ENCODE measurements at regions not wholly inside any gene's neighbourhood (a gene's known extent, or its start where the extent isn't known, plus 50 kb on each side); places are given as distances from the start of the nearest gene placed in this dataset.
"Not testable (repeated sequence)": the region's sequence is repeated elsewhere in the genome, so short reads cannot be mapped to it uniquely, and the experiment has no call there.

- H3K27ac Mint-ChIP-seq; H3K4me1 Mint-ChIP-seq (ENCODE audit: low read depth); H3K9me3 Mint-ChIP-seq; intact Hi-C loops (cut with micrococcal nuclease); H3K27me3 Mint-ChIP-seq (ENCODE audit: low read depth); H3K4me3 Mint-ChIP-seq; H3K36me3 Mint-ChIP-seq (ENCODE audit: low read depth); DNase-seq: not testable (repeated sequence)
- CTCF ChIA-PET, result interaction anchor here (1.1 kb wide), 1 partner anchor 43 kb away, joined by 3 read pairs; no protein-coding TSS in a partner anchor
Measured at GRCh38 chr3:177463341-177463740, 266.1 kb upstream of the TBL1XR1 start.

- H3K9me3 Mint-ChIP-seq, result no peaks in the 10 kb centered on the region
- CTCF ChIA-PET, result no interaction called here
- H3K27me3 Mint-ChIP-seq (ENCODE audit: low read depth), result no peaks in the 10 kb centered on the region
- no peaks in the 10 kb centered on the region for H3K4me1 Mint-ChIP-seq (ENCODE audit: low read depth)
- DNase-seq, result no peak
- intact Hi-C loops (cut with micrococcal nuclease), result no loop called here
- H3K27ac Mint-ChIP-seq, result no peak overlapping the region
- no peak overlapping the region for H3K4me3 Mint-ChIP-seq
- no peaks in the 10 kb centered on the region for H3K36me3 Mint-ChIP-seq (ENCODE audit: low read depth)
Measured at GRCh38 chr3:177463863-177464262, 266.6 kb upstream of the TBL1XR1 start.

GRCh38 chr3:177464392-177465256 lies 267.3 kb upstream of the TBL1XR1 start:
- intact Hi-C loops (cut with micrococcal nuclease), result no loop called here
- CTCF ChIA-PET, result no interaction called here
- H3K36me3 Mint-ChIP-seq (ENCODE audit: low read depth), result no peaks in the 10 kb centered on the region
- H3K4me1 Mint-ChIP-seq (ENCODE audit: low read depth), result no peaks in the 10 kb centered on the region
- no peaks in the 10 kb centered on the region for H3K27me3 Mint-ChIP-seq (ENCODE audit: low read depth)
- no peak for DNase-seq
- no peaks in the 10 kb centered on the region for H3K9me3 Mint-ChIP-seq
- no peak overlapping the region for H3K27ac Mint-ChIP-seq
- no peak overlapping the region for H3K4me3 Mint-ChIP-seq

- Mint-ChIP-seq H3K4me1 (ENCODE audit: low read depth) (no peaks in the 10 kb centered on the region), H3K9me3 (no peaks in the 10 kb centered on the region), H3K4me3 (no peak overlapping the region), H3K36me3 (ENCODE audit: low read depth) (no peaks in the 10 kb centered on the region), H3K27ac (no peak overlapping the region), H3K27me3 (ENCODE audit: low read depth) (no peaks in the 10 kb centered on the region)
- CTCF ChIA-PET, result no interaction called here
- intact Hi-C loops (cut with micrococcal nuclease), result no loop called here
- DNase-seq, result no peak
Measured at GRCh38 chr3:177465257-177465642, 268.0 kb upstream of the TBL1XR1 start.

- DNase-seq, result no peak
- Mint-ChIP-seq H3K4me1 (ENCODE audit: low read depth) (no peaks in the 10 kb centered on the region), H3K36me3 (ENCODE audit: low read depth) (no peaks in the 10 kb centered on the region), H3K27me3 (ENCODE audit: low read depth) (no peaks in the 10 kb centered on the region), H3K9me3 (no peaks in the 10 kb centered on the region), H3K4me3 (no peak overlapping the region), H3K27ac (no peak overlapping the region)
- CTCF ChIA-PET, result no interaction called here
- intact Hi-C loops (cut with micrococcal nuclease), result no loop called here
Measured at GRCh38 chr3:177466074-177466473, 268.8 kb upstream of the TBL1XR1 start.

GRCh38 chr3:177466622-177467021 lies 269.3 kb upstream of the TBL1XR1 start:
- H3K9me3 Mint-ChIP-seq; H3K36me3 Mint-ChIP-seq (ENCODE audit: low read depth); CTCF ChIA-PET; H3K4me1 Mint-ChIP-seq (ENCODE audit: low read depth); H3K27ac Mint-ChIP-seq; H3K4me3 Mint-ChIP-seq; H3K27me3 Mint-ChIP-seq (ENCODE audit: low read depth); intact Hi-C loops (cut with micrococcal nuclease); DNase-seq: not testable (repeated sequence)

- Mint-ChIP-seq H3K36me3 (ENCODE audit: low read depth) (no peaks in the 10 kb centered on the region), H3K9me3 (no peaks in the 10 kb centered on the region), H3K4me1 (ENCODE audit: low read depth) (no peaks in the 10 kb centered on the region), H3K27ac (no peak overlapping the region), H3K4me3 (no peak overlapping the region), H3K27me3 (ENCODE audit: low read depth) (no peaks in the 10 kb centered on the region)
- intact Hi-C loops (cut with micrococcal nuclease), result no loop called here
- CTCF ChIA-PET, result no interaction called here
- no peak for DNase-seq
Measured at GRCh38 chr3:177467247-177467985, 270.1 kb upstream of the TBL1XR1 start.

GRCh38 chr3:177468331-177468730 lies 271.0 kb upstream of the TBL1XR1 start:
- no peaks in the 10 kb centered on the region for H3K9me3 Mint-ChIP-seq
- no peak overlapping the region for H3K4me3 Mint-ChIP-seq

GRCh38 chr3:177468816-177469215 lies 271.5 kb upstream of the TBL1XR1 start:
- Mint-ChIP-seq H3K36me3 (ENCODE audit: low read depth) (no peaks in the 10 kb centered on the region), H3K27ac (no peak overlapping the region), H3K4me3 (no peak overlapping the region), H3K9me3 (no peaks in the 10 kb centered on the region), H3K27me3 (ENCODE audit: low read depth) (no peaks in the 10 kb centered on the region), H3K4me1 (ENCODE audit: low read depth) (no peaks in the 10 kb centered on the region)
- intact Hi-C loops (cut with micrococcal nuclease), result no loop called here
- CTCF ChIA-PET, result no interaction called here
- DNase-seq, result no peak

More at GRCh38 chr3:177468331-177468730, 271.0 kb upstream of the TBL1XR1 start:
- Mint-ChIP-seq H3K27me3 (ENCODE audit: low read depth) (no peaks in the 10 kb centered on the region), H3K36me3 (ENCODE audit: low read depth) (no peaks in the 10 kb centered on the region), H3K27ac (no peak overlapping the region), H3K4me1 (ENCODE audit: low read depth) (no peaks in the 10 kb centered on the region)
- CTCF ChIA-PET, result no interaction called here
- no peak for DNase-seq
- intact Hi-C loops (cut with micrococcal nuclease), result no loop called here

- no peaks in the 10 kb centered on the region for H3K9me3 Mint-ChIP-seq
- intact Hi-C loops (cut with micrococcal nuclease), result no loop called here
- CTCF ChIA-PET, result no interaction called here
Measured at GRCh38 chr3:177469216-177469615, 271.9 kb upstream of the TBL1XR1 start.

GRCh38 chr3:177470197-177470941 lies 273.1 kb upstream of the TBL1XR1 start:
- DNase-seq, result no peak
- Mint-ChIP-seq H3K27me3 (ENCODE audit: low read depth) (no peaks in the 10 kb centered on the region), H3K4me3 (no peak overlapping the region), H3K4me1 (ENCODE audit: low read depth) (no peaks in the 10 kb centered on the region), H3K27ac (no peak overlapping the region), H3K36me3 (ENCODE audit: low read depth) (no peaks in the 10 kb centered on the region), H3K9me3 (no peaks in the 10 kb centered on the region)
- CTCF ChIA-PET, result interaction anchor here (0.6 kb wide), 1 partner anchor 47 kb away, joined by 4 read pairs; no protein-coding TSS in a partner anchor
- intact Hi-C loops (cut with micrococcal nuclease), result no loop called here

More at GRCh38 chr3:177469216-177469615, 271.9 kb upstream of the TBL1XR1 start:
- no peaks in the 10 kb centered on the region for H3K4me1 Mint-ChIP-seq (ENCODE audit: low read depth)
- no peaks in the 10 kb centered on the region for H3K27me3 Mint-ChIP-seq (ENCODE audit: low read depth)
- no peak overlapping the region for H3K4me3 Mint-ChIP-seq
- no peaks in the 10 kb centered on the region for H3K36me3 Mint-ChIP-seq (ENCODE audit: low read depth)
- no peak overlapping the region for H3K27ac Mint-ChIP-seq
- DNase-seq, result no peak

GRCh38 chr3:177471733-177472480 lies 274.6 kb upstream of the TBL1XR1 start:
- no peaks in the 10 kb centered on the region for H3K4me1 Mint-ChIP-seq (ENCODE audit: low read depth)
- H3K27me3 Mint-ChIP-seq (ENCODE audit: low read depth), result no peaks in the 10 kb centered on the region
- no peaks in the 10 kb centered on the region for H3K36me3 Mint-ChIP-seq (ENCODE audit: low read depth)
- intact Hi-C loops (cut with micrococcal nuclease), result no loop called here
- no peak overlapping the region for H3K4me3 Mint-ChIP-seq
- H3K9me3 Mint-ChIP-seq, result no peaks in the 10 kb centered on the region
- DNase-seq, result no peak
- CTCF ChIA-PET, result no interaction called here
- H3K27ac Mint-ChIP-seq, result no peak overlapping the region
